ENCODE measurements at regions not wholly inside any gene's neighbourhood (a gene's known extent, or its start where the extent isn't known, plus 50 kb on each side); places are given as distances from the start of the nearest gene placed in this dataset.

- no peak for DNase-seq
Measured at GRCh38 chr1:199725002-199725565, 302.4 kb upstream of the NR5A2 start.

DNA sequence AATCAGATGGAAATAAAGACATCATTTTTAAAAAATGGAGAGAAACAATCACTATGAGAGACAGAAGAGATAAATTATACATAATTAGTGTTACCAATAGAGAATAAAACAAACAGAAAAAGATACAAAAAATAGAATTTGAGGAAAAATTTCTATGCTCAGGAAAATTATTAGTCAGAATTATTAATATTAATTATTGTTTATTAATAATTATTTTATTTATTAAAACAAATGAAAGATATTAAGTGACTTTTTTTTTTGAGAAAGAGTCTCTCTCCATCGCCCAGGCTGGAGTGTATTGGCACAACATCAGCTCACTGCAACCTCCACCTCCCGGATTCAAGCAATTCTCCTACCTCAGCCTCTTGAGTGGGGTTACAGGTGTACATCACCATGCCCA is 299.8 kb upstream of the NR5A2 start:
- DNase-seq: no peak

DNA sequence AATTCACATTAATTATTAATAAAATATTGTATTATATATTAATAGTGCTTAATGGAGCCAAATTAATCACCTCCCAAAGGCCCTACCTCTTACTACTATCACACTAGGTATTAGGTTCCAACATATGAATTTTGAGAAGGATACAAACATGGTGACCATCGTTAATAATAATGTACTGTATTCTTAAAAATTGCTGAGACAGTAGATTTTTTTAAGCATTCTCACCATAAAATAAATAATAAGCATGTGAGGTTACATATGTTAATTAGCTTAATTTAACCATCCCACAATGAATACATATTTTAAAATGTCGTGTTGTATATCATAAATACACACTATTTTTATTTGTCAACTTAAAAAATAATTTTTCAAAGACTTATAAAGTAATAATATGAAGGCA is 299.2 kb upstream of the NR5A2 start:
- no peak for DNase-seq

DNA sequence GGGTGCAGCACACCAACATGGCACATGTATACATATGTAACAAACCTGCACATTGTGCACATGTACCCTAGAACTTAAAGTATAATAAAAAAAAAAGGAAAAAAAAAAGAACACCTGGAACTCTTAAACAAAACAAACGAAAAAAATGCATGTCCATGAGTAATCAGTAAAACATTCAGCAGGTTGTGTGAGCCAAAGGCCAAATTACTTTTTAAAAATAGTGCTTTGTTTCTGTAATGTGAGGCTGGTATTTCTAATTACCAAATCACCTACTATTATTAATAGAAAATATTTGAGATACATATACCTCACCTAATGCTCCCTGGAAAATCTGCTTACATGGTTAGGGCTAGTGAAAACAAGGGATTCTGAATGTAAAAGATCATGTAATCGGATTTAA is 294.4 kb upstream of the NR5A2 start:
- DNase-seq: no peak

GRCh38 chr1:199734186-199734585 is 293.3 kb upstream of the NR5A2 start:
- DNase-seq: no peak

DNA sequence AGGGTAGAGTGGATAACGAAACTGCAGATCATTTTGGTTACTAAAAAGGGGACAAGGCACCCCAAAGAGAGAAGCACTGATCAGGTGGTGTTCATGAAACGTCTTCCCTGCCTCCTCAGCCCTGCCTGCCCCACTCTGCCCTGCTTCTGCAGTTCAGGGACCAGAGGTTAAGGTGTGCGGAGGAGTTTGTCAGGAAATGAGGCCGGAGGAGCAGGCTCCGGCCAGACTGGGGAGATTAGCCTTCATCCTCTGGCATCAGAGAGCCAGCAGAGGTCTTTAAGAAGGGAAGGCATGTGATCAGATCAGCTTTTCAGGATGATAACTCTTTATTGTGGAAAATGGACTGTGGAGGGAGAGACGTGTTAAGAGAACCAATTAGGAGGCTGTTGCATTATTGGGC is 291.9 kb upstream of the NR5A2 start:
- no peak for DNase-seq

DNA sequence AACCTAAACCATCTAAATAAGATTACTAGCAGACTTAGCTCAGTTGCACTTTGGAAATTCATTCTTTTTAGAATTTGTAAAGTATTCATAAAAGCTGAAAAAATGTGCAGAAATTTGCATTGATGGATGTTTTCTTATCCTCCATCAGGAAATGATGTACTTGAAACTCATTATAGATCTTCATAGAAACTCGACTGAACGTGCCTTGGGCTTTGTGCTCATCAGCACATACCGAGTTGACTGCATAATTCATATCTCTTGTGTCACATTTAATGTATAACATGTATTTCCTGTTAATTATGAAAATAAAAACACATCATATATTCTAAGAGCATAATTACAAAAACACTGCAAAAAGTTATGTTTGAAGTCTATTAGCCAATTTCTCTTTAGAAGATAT is 290.9 kb upstream of the NR5A2 start:
- DNase-seq: no peak

GRCh38 chr1:199741586-199741985 is 285.9 kb upstream of the NR5A2 start:
- no peak for DNase-seq

DNA sequence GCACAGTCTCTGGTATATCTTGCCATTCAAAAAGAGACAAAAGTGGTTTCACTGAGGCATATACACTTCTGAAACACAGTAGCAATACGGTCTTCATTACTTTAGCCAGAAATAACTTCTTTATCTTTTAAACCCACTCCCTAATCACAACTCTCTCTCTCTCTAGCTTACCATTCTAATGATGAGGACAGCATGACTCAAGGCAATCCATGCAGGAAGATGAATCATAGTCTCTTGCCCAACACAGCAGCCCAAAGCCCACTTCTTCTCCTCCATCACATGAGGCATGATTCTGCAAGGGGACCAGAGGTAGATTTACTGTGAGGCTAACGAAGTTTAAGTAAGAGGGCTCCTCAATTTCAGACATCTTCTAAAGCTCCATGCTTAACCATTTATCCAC is 285.0 kb upstream of the NR5A2 start:
- DNase-seq: no peak

- no peak for DNase-seq
Measured at GRCh38 chr1:199743227-199743626, 284.3 kb upstream of the NR5A2 start.

- DNase-seq: no peak
Measured at GRCh38 chr1:199746666-199747384, 280.7 kb upstream of the NR5A2 start.

- no peak for DNase-seq
Measured at GRCh38 chr1:199747984-199748383, 279.5 kb upstream of the NR5A2 start.

GRCh38 chr1:199751506-199751905 is 276.0 kb upstream of the NR5A2 start:
- DNase-seq: no peak

GRCh38 chr1:199751962-199752687 is 275.4 kb upstream of the NR5A2 start:
- DNase-seq: no peak

GRCh38 chr1:199752688-199753027 is 274.9 kb upstream of the NR5A2 start:
- DNase-seq: no peak

DNA sequence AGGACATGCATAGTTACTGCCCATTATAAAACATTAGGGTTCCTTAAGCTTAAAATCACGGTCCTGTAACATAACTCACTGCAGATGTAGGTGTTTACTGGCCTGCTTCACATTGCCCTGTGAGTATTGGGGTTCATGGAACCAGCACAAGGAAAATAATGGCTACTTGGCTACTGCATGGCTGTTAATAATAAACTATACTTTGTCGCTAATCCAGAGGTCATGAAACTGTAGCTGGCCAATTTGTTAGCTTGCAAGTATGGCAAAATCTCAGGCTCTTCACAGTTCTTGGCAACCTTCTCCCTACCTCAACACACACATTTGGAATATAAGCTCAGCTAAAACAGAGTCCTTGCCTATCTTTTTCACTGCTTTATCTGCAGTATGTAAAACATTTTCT is 274.0 kb upstream of the NR5A2 start:
- DNase-seq: no peak

- DNase-seq: no peak
Measured at GRCh38 chr1:199756066-199756465, 271.4 kb upstream of the NR5A2 start.

GRCh38 chr1:199758626-199759255 is 268.8 kb upstream of the NR5A2 start:
- no peak for DNase-seq

- no peak for DNase-seq
Measured at GRCh38 chr1:199759268-199759730, 268.2 kb upstream of the NR5A2 start.

DNA sequence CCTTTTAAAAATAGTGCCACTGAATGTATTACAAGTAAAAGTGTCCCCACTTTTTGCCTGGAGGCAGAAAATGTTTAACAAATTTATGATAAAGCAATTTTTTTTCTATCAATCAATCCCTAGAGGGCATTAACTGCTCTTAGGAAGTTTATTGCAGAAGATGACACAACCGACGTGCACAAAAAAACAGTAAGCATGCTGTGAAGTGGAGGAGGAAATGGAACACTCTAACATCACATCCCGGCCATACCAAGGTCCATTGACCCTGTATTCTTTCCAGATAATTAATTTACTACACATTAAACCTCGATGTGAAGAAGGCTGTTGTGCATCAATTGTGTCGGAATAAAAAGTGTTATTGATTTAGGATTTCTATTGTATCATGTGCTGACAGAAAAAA is 264.9 kb upstream of the NR5A2 start:
- DNase-seq: no peak

GRCh38 chr1:199766218-199766792 is 261.2 kb upstream of the NR5A2 start:
- no peak for DNase-seq

GRCh38 chr1:199767700-199768099 is 259.8 kb upstream of the NR5A2 start:
- no peak for DNase-seq

- peak; percentile 70 for DNase-seq
Measured at GRCh38 chr1:199774433-199775089, 252.9 kb upstream of the NR5A2 start.
